ENCODE measurements at regions not wholly inside any gene's neighbourhood (a gene's known extent, or its start where the extent isn't known, plus 50 kb on each side); places are given as distances from the start of the nearest gene placed in this dataset.

DNA sequence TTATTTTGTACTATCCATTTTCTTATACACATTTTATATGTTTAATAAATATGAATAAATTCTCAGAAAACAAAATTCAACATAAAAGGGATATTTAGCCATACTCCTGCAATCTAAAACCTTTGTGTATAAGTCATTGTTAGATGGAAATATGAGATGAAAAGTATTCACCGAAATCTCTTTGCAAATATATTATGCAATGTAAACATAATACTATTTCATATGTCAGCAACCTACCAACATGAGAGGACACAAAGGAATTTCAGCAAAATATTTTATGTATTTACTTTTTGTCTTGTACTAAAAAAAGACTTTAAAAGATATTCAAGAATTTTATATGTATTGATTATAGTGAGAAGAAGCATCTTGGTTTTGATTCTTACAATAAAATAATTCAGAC lies 1623.4 kb downstream of the EFNA5 start:
- no peaks in the 10 kb centered on the region for H3K27me3 ChIP-seq (ENCODE audit: control insufficient read depth, insufficient read depth, low read length)
- no peak overlapping the region for H3K4me3 ChIP-seq (ENCODE audit: insufficient read depth, low read depth, low read length)
- no peak overlapping the region for H3K18ac ChIP-seq (ENCODE audit: low read depth, low read length)
- no peak overlapping the region for H3K14ac ChIP-seq (replicated peaks; ENCODE audit: low read depth, low read length)
- H4K8ac ChIP-seq (ENCODE audit: low read depth in 2 of 2, low read length in 2 of 2): no peak overlapping the region
- no peak overlapping the region for H2BK20ac ChIP-seq (ENCODE audit: low read depth, low read length)
- CTCF ChIA-PET: no interaction called here
- H2AK9ac ChIP-seq (replicated peaks; ENCODE audit: low read depth, low read length, poor library complexity): no peak overlapping the region
- no peak overlapping the region for H2BK5ac ChIP-seq (ENCODE audit: low read depth, low read length, poor library complexity, severe bottlenecking)
- H3K9ac ChIP-seq (ENCODE audit: low read depth, low read length): no peak overlapping the region
- dilution Hi-C loops (cut with HindIII; ENCODE audit: low sequenced_read_pairs, unreplicated experiment): no loop called here
- H3K4me1 ChIP-seq (ENCODE audit: control insufficient read depth, insufficient read depth, low read length): no peaks in the 10 kb centered on the region
- no peak overlapping the region for H2BK120ac ChIP-seq (ENCODE audit: low read depth, low read length)
- no peak overlapping the region for H4K5ac ChIP-seq (ENCODE audit: low read depth, low read length)
- no peak overlapping the region for H3K4ac ChIP-seq (ENCODE audit: low read depth, low read length)
- H3K79me1 ChIP-seq (ENCODE audit: low read depth in 1 of 2, low read length in 2 of 2): no peaks in the 10 kb centered on the region
- no TSS peak for BruUV-seq (replicated peaks)
- ATAC-seq (ENCODE audit: low read depth) (no peak), DNase-seq (no peak)
- no peak overlapping the region for H3K4me2 ChIP-seq (ENCODE audit: low read depth, low read length)
- TF ChIP-seq RFX5 (IDR thresholded peaks at IDR 0.05; ENCODE audit: low read depth, low read length) (no peak), MAZ (IDR thresholded peaks at IDR 0.05; ENCODE audit: borderline replicate concordance, low read depth, low read length) (no peak), CEBPB (IDR thresholded peaks at IDR 0.05; ENCODE audit: low read depth, low read length) (no peak), SMC3 (IDR thresholded peaks at IDR 0.05; ENCODE audit: low read depth, low read length) (no peak), RCOR1 (IDR thresholded peaks at IDR 0.05; ENCODE audit: insufficient replicate concordance, low read length) (no peak), MAFK (IDR thresholded peaks at IDR 0.05; ENCODE audit: low read depth, low read length) (no peak), RAD21 (IDR thresholded peaks at IDR 0.05; ENCODE audit: low read length) (no peak), FOS (IDR thresholded peaks at IDR 0.05; ENCODE audit: low read depth, low read length) (no peak), MXI1 (IDR thresholded peaks at IDR 0.05; ENCODE audit: borderline replicate concordance, low read depth, low read length) (no peak), NFE2L2 (IDR thresholded peaks at IDR 0.05; ENCODE audit: low read depth, low read length) (no peak), POLR2A (IDR thresholded peaks at IDR 0.05; ENCODE audit: low read depth, low read length) (no peak), BHLHE40 (IDR thresholded peaks at IDR 0.05; ENCODE audit: low read depth, low read length) (no peak), CHD1 (IDR thresholded peaks at IDR 0.05; ENCODE audit: low read depth, low read length) (no peak)
- TF ChIP-seq, protein P1, sequence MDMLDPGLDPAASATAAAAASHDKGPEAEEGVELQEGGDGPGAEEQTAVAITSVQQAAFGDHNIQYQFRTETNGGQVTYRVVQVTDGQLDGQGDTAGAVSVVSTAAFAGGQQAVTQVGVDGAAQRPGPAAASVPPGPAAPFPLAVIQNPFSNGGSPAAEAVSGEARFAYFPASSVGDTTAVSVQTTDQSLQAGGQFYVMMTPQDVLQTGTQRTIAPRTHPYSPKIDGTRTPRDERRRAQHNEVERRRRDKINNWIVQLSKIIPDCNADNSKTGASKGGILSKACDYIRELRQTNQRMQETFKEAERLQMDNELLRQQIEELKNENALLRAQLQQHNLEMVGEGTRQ (IDR thresholded peaks at IDR 0.05; ENCODE audit: low read depth, low read length): no peak
- TF ChIP-seq, protein P2, sequence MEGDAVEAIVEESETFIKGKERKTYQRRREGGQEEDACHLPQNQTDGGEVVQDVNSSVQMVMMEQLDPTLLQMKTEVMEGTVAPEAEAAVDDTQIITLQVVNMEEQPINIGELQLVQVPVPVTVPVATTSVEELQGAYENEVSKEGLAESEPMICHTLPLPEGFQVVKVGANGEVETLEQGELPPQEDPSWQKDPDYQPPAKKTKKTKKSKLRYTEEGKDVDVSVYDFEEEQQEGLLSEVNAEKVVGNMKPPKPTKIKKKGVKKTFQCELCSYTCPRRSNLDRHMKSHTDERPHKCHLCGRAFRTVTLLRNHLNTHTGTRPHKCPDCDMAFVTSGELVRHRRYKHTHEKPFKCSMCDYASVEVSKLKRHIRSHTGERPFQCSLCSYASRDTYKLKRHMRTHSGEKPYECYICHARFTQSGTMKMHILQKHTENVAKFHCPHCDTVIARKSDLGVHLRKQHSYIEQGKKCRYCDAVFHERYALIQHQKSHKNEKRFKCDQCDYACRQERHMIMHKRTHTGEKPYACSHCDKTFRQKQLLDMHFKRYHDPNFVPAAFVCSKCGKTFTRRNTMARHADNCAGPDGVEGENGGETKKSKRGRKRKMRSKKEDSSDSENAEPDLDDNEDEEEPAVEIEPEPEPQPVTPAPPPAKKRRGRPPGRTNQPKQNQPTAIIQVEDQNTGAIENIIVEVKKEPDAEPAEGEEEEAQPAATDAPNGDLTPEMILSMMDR (conservative IDR thresholded peaks at IDR 0.05; ENCODE audit: low read depth, low read length): no peak
- TF ChIP-seq, protein P3, sequence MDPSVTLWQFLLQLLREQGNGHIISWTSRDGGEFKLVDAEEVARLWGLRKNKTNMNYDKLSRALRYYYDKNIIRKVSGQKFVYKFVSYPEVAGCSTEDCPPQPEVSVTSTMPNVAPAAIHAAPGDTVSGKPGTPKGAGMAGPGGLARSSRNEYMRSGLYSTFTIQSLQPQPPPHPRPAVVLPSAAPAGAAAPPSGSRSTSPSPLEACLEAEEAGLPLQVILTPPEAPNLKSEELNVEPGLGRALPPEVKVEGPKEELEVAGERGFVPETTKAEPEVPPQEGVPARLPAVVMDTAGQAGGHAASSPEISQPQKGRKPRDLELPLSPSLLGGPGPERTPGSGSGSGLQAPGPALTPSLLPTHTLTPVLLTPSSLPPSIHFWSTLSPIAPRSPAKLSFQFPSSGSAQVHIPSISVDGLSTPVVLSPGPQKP (IDR thresholded peaks at IDR 0.05; ENCODE audit: borderline replicate concordance, low read depth, low read length): no peak
- H2BK15ac ChIP-seq (ENCODE audit: low read depth, low read length): no peak overlapping the region
- H3K36me3 ChIP-seq (ENCODE audit: control insufficient read depth, insufficient read depth, low read length): no peaks in the 10 kb centered on the region
- H3K9me3 ChIP-seq (ENCODE audit: control insufficient read depth, insufficient read depth, low read length): no peaks in the 10 kb centered on the region
- no peaks in the 10 kb centered on the region for H4K20me1 ChIP-seq (ENCODE audit: insufficient read depth, low read length)
- H2AFZ ChIP-seq (replicated peaks; ENCODE audit: low read length, poor library complexity): no peak overlapping the region
- no peaks in the 10 kb centered on the region for H3K9me1 ChIP-seq (ENCODE audit: insufficient read depth, low read length)
- in situ Hi-C loops (cut with MboI; ENCODE audit: low sequenced_read_pairs): no loop called here
- H4K91ac ChIP-seq (ENCODE audit: insufficient read depth, low read depth, low read length): no peak overlapping the region
- H3K27ac ChIP-seq (ENCODE audit: insufficient read depth, low read length): no peak overlapping the region
- H2AK5ac ChIP-seq (ENCODE audit: low read depth, low read length): no peak overlapping the region
- H3K23ac ChIP-seq (ENCODE audit: low read depth, low read length): no peak overlapping the region
- intact Hi-C loops (cut with micrococcal nuclease): no loop called here
- no peak overlapping the region for H3K56ac ChIP-seq (ENCODE audit: extremely low read depth, insufficient read depth, low read length)
- POLR2A ChIA-PET (ENCODE audit: unreplicated experiment): no interaction called here
- WGBS, 2 experiments (ENCODE audit: extremely low coverage in 2 of 2, insufficient read length in 1 of 2): no CpG with 5 or more reads among the region's 1 CpG

All from IMR-90 (cell line).